ENCODE measurements at regions not wholly inside any gene's neighbourhood (a gene's known extent, or its start where the extent isn't known, plus 50 kb on each side); places are given as distances from the start of the nearest gene placed in this dataset.

GRCh38 chr6:82779041-82779440 is 286.6 kb downstream of the UBE3D start:
- H3K4me1 ChIP-seq (ENCODE audit: control insufficient read depth in 1 of 2, insufficient read depth in 2 of 2, low read length in 2 of 2) = no peaks in the 10 kb centered on the region
- H3K79me2 ChIP-seq (ENCODE audit: insufficient read depth, low read length) = no peaks in the 10 kb centered on the region
- peaks cover 0 to 2% (median 0%) of the 10 kb centered on the region in 3 donors for H3K27me3 Mint-ChIP-seq (ENCODE audit: low read depth in 3 of 3)
- no peaks in the 10 kb centered on the region for H3K36me3 Mint-ChIP-seq
- no peak overlapping the region for H3K27ac Mint-ChIP-seq
- H3K4me1 Mint-ChIP-seq = no peaks in the 10 kb centered on the region
- H4K20me1 ChIP-seq (ENCODE audit: insufficient read depth, low read length) = no peaks in the 10 kb centered on the region
- peaks cover 0 to 5% of the 10 kb centered on the region in 2 donors for H3K9me3 ChIP-seq (replicated peaks in 1 of 2; ENCODE audit: control insufficient read depth in 1 of 2, insufficient read depth in 1 of 2, low read length in 2 of 2)
- peaks cover 0 to 1% (median 0%) of the 10 kb centered on the region in 7 donors for H3K9me3 Mint-ChIP-seq
- H3K36me3 ChIP-seq (replicated peaks in 1 of 2; ENCODE audit: control insufficient read depth in 1 of 2, insufficient read depth in 2 of 2, low read length in 2 of 2) = no peaks in the 10 kb centered on the region
- no peak overlapping the region for H3K4me2 ChIP-seq (replicated peaks; ENCODE audit: extremely low read depth, low read length, poor library complexity, severe bottlenecking)
- no peak overlapping the region for H3K27ac ChIP-seq (ENCODE audit: low read depth in 1 of 2, low read length in 2 of 2)
- H3K4me3 Mint-ChIP-seq = no peak overlapping the region
- DNase-seq = no peak
- WGBS (ENCODE audit: insufficient coverage) = 79% methylated on average over 2 of the region's 3 CpGs
- no peak overlapping the region for H2AFZ ChIP-seq (ENCODE audit: insufficient read depth, low read depth, low read length, poor library complexity, severe bottlenecking)
- TF ChIP-seq CTCF (IDR thresholded peaks at IDR 0.05) = no peak
- intact Hi-C loops (cut with micrococcal nuclease) = no loop called here
- no peaks in the 10 kb centered on the region for H3K27me3 ChIP-seq (ENCODE audit: control insufficient read depth in 2 of 2, insufficient read depth in 2 of 2, low read length in 2 of 2)
- no peak overlapping the region for H3K4me3 ChIP-seq (replicated peaks in 1 of 3; ENCODE audit: low read depth in 2 of 3, low read length in 3 of 3)
- H3K9ac ChIP-seq (ENCODE audit: insufficient read depth, low read length, poor library complexity, severe bottlenecking) = no peak overlapping the region

- peaks cover 0 to 1% (median 0%) of the 10 kb centered on the region in 7 donors for H3K9me3 Mint-ChIP-seq
- H3K4me3 Mint-ChIP-seq = no peak overlapping the region
- Histone ChIP-seq H3K4me1 (ENCODE audit: control insufficient read depth in 1 of 2, insufficient read depth in 2 of 2, low read length in 2 of 2) (no peaks in the 10 kb centered on the region), H4K20me1 (ENCODE audit: insufficient read depth, low read length) (no peaks in the 10 kb centered on the region), H3K27ac (ENCODE audit: low read depth in 1 of 2, low read length in 2 of 2) (no peak overlapping the region), H2AFZ (ENCODE audit: insufficient read depth, low read depth, low read length, poor library complexity, severe bottlenecking) (no peak overlapping the region), H3K9ac (ENCODE audit: insufficient read depth, low read length, poor library complexity, severe bottlenecking) (no peak overlapping the region), H3K4me3 (replicated peaks in 1 of 3; ENCODE audit: low read depth in 2 of 3, low read length in 3 of 3) (no peak overlapping the region), H3K79me2 (ENCODE audit: insufficient read depth, low read length) (no peaks in the 10 kb centered on the region), H3K9me3 (replicated peaks in 1 of 2; ENCODE audit: control insufficient read depth in 1 of 2, insufficient read depth in 1 of 2, low read length in 2 of 2) (peaks cover 0 to 5% of the 10 kb centered on the region in 2 donors), H3K27me3 (ENCODE audit: control insufficient read depth in 2 of 2, insufficient read depth in 2 of 2, low read length in 2 of 2) (no peaks in the 10 kb centered on the region), H3K36me3 (replicated peaks in 1 of 2; ENCODE audit: control insufficient read depth in 1 of 2, insufficient read depth in 2 of 2, low read length in 2 of 2) (no peaks in the 10 kb centered on the region), H3K4me2 (replicated peaks; ENCODE audit: extremely low read depth, low read length, poor library complexity, severe bottlenecking) (no peak overlapping the region)
- DNase-seq = no peak
- no peaks in the 10 kb centered on the region for H3K36me3 Mint-ChIP-seq
- H3K27ac Mint-ChIP-seq = no peak overlapping the region
- H3K4me1 Mint-ChIP-seq = no peaks in the 10 kb centered on the region
- intact Hi-C loops (cut with micrococcal nuclease) = no loop called here
- H3K27me3 Mint-ChIP-seq (ENCODE audit: low read depth in 3 of 3) = peaks cover 0 to 2% (median under 1%) of the 10 kb centered on the region in 3 donors
- 67% methylated on average over 1 of the region's 1 CpG for WGBS (ENCODE audit: insufficient coverage)
- no peak for TF ChIP-seq CTCF (IDR thresholded peaks at IDR 0.05)
Measured at GRCh38 chr6:82780334-82780733, 285.3 kb downstream of the UBE3D start.
